Fibroblast of lung (primary cell): ENCODE measurements at regions not wholly inside any gene's neighbourhood (a gene's known extent, or its start where the extent isn't known, plus 50 kb on each side); places are given as distances from the start of the nearest gene placed in this dataset.

Source experiments
- DNase-seq, 2 donors: peaks; one replicate each; pipeline versions ENCODE4 v3.0.0 to v3.0.0-alpha.2; 2010; ENCODE audit warnings: low read depth in 2 of 2
- H2AFZ ChIP-seq: 2 replicates; pipeline ENCODE4 v1.5.1; 2012; ENCODE audit warnings: low read length, control low read depth, inconsistent platforms
- H3K27ac ChIP-seq: 2 replicates; pipeline ENCODE4 v1.5.1; 2011; ENCODE audit warnings: low read length, control low read depth; ENCODE audit not compliant: insufficient read depth
- H3K27me3 ChIP-seq: 2 replicates; pipeline ENCODE4 v1.5.1; 2011; ENCODE audit warnings: mild to moderate bottlenecking, low read length; ENCODE audit not compliant: control insufficient read depth, insufficient read depth
- H3K36me3 ChIP-seq: 2 replicates; pipeline ENCODE4 v1.5.1; 2011; ENCODE audit warnings: low read length; ENCODE audit not compliant: control insufficient read depth, insufficient read depth
- H3K4me1 ChIP-seq: 2 replicates; pipeline ENCODE4 v1.5.1; 2011; ENCODE audit warnings: low read length; ENCODE audit not compliant: control insufficient read depth, insufficient read depth; ENCODE audit errors: extremely low read depth
- H3K4me2 ChIP-seq: 2 replicates; pipeline ENCODE4 v1.5.1; 2011; ENCODE audit warnings: low read length, control low read depth; ENCODE audit not compliant: insufficient read depth; ENCODE audit errors: extremely low read depth
- H3K4me3 ChIP-seq, 4 experiments: fragments of 200-600 bp in 1 of 4; sonication (generic) in 1 of 4; replicated peaks in 1 of 4; 2 replicates each; pipeline ENCODE4 v1.5.1; 2011 to 2016; ENCODE audit warnings: low read length in 4 of 4, low read depth in 3 of 4, mild to moderate bottlenecking in 3 of 4, control low read depth in 2 of 4, inconsistent platforms in 1 of 4, mixed read lengths in 1 of 4; ENCODE audit not compliant: insufficient read depth in 1 of 4; ENCODE audit errors: control extremely low read depth in 1 of 4
- H3K79me2 ChIP-seq: 2 replicates; pipeline ENCODE4 v1.5.1; 2012; ENCODE audit warnings: mild to moderate bottlenecking, low read length, inconsistent platforms; ENCODE audit not compliant: control insufficient read depth, insufficient read depth
- H3K9ac ChIP-seq: 2 replicates; pipeline ENCODE4 v1.5.1; 2011; ENCODE audit warnings: mild to moderate bottlenecking, low read length, control low read depth; ENCODE audit not compliant: insufficient read depth
- H3K9me3 ChIP-seq: 2 replicates; pipeline ENCODE4 v1.5.1; 2012; ENCODE audit warnings: low read depth, low read length; ENCODE audit not compliant: control insufficient read depth, insufficient read depth
- H4K20me1 ChIP-seq: 2 replicates; pipeline ENCODE4 v1.5.1; 2011; ENCODE audit warnings: low read length; ENCODE audit not compliant: control insufficient read depth, insufficient read depth; ENCODE audit errors: extremely low read depth
- CTCF ChIP-seq, 2 donors: IDR thresholded peaks in 1 of 2; conservative IDR thresholded peaks in 1 of 2; 1 replicate in 1 of 2; 2 replicates in 1 of 2; pipeline ENCODE4 v1.5.1; 2011 to 2012; ENCODE audit warnings: low read length in 2 of 2, control low read depth in 1 of 2, inconsistent platforms in 1 of 2, low read depth in 1 of 2, mild to moderate bottlenecking in 1 of 2
- EZH2 ChIP-seq: IDR thresholded peaks from 2 replicates; pipeline ENCODE4 v1.5.1; 2012; ENCODE audit warnings: low read length, control low read depth, mild to moderate bottlenecking; ENCODE audit errors: missing control alignments

- no peaks in the 10 kb centered on the region for H3K27me3 ChIP-seq
- H3K4me1 ChIP-seq = no peaks in the 10 kb centered on the region
- no peak overlapping the region for H3K4me3 ChIP-seq
- TF ChIP-seq EZH2 (no peak), CTCF (conservative IDR thresholded peaks at IDR 0.05 in 1 of 2, IDR thresholded peaks at IDR 0.05 in 1 of 2; ENCODE audit: low read depth in 1 of 2, low read length in 2 of 2) (no peak)
- no peak overlapping the region for H3K4me2 ChIP-seq
- no peak overlapping the region for H3K9ac ChIP-seq
- no peaks in the 10 kb centered on the region for H4K20me1 ChIP-seq
- no peak overlapping the region for H2AFZ ChIP-seq
- H3K36me3 ChIP-seq = no peaks in the 10 kb centered on the region
- no peak for DNase-seq
- no peaks in the 10 kb centered on the region for H3K79me2 ChIP-seq
- H3K27ac ChIP-seq = no peak overlapping the region
- no peaks in the 10 kb centered on the region for H3K9me3 ChIP-seq
Observed at GRCh38 chr10:120406376-120406775, 50.7 kb upstream of the PLPP4 start.
